ENCODE measurements at regions not wholly inside any gene's neighbourhood (a gene's known extent, or its start where the extent isn't known, plus 50 kb on each side); places are given as distances from the start of the nearest gene placed in this dataset.

DNA sequence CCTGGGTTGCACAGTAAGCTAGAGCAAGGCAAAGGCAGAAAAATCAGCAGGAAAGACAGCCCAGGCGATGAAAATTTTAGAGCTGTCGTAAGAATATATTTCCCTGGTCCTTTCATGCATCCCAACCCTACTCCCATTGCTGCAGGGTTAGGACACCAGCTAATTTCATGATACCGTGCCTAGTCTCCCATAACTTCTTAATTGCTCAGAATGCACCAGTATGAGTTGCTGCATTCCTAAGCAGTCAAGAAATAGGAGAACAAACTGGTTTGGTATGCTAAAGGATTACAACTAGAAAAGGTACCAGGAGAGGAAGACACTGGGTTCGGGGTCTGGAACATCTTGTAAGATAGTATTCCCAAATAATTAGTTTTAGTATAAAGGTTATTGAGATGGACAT lies 269.4 kb upstream of the NRXN1 start:
- no peaks in the 10 kb centered on the region for H3K27me3 ChIP-seq (ENCODE audit: control insufficient read depth, low read length)
- no peaks in the 10 kb centered on the region for H3K4me1 ChIP-seq (ENCODE audit: control insufficient read depth, low read length)
- TF ChIP-seq, protein P1, sequence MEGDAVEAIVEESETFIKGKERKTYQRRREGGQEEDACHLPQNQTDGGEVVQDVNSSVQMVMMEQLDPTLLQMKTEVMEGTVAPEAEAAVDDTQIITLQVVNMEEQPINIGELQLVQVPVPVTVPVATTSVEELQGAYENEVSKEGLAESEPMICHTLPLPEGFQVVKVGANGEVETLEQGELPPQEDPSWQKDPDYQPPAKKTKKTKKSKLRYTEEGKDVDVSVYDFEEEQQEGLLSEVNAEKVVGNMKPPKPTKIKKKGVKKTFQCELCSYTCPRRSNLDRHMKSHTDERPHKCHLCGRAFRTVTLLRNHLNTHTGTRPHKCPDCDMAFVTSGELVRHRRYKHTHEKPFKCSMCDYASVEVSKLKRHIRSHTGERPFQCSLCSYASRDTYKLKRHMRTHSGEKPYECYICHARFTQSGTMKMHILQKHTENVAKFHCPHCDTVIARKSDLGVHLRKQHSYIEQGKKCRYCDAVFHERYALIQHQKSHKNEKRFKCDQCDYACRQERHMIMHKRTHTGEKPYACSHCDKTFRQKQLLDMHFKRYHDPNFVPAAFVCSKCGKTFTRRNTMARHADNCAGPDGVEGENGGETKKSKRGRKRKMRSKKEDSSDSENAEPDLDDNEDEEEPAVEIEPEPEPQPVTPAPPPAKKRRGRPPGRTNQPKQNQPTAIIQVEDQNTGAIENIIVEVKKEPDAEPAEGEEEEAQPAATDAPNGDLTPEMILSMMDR (IDR thresholded peaks at IDR 0.05; ENCODE audit: low read depth, low read length, poor library complexity, severe bottlenecking), result no peak
- TF ChIP-seq EZH2phosphoT487 (IDR thresholded peaks at IDR 0.05; ENCODE audit: borderline replicate concordance, low read length), result no peak
- no peaks in the 10 kb centered on the region for H3K9me3 ChIP-seq (ENCODE audit: control insufficient read depth, insufficient read depth, low read length)
- H3K9me2 ChIP-seq (replicated peaks; ENCODE audit: control insufficient read depth, low read length), result no peaks in the 10 kb centered on the region
- no peaks in the 10 kb centered on the region for H3K79me2 ChIP-seq (ENCODE audit: control insufficient read depth, low read length)
- no peaks in the 10 kb centered on the region for H4K20me1 ChIP-seq (ENCODE audit: control insufficient read depth, insufficient read depth, low read depth, low read length)
- H3K36me3 ChIP-seq (ENCODE audit: control insufficient read depth, low read length), result no peaks in the 10 kb centered on the region
- no peak overlapping the region for H3K4me3 ChIP-seq (ENCODE audit: low read length)
- no peaks in the 10 kb centered on the region for H3F3A ChIP-seq (ENCODE audit: control insufficient read depth, insufficient read depth)
- H3K27ac ChIP-seq (ENCODE audit: low read depth, low read length), result no peak overlapping the region
- H3K4me2 ChIP-seq (ENCODE audit: low read length), result no peak overlapping the region

DNA sequence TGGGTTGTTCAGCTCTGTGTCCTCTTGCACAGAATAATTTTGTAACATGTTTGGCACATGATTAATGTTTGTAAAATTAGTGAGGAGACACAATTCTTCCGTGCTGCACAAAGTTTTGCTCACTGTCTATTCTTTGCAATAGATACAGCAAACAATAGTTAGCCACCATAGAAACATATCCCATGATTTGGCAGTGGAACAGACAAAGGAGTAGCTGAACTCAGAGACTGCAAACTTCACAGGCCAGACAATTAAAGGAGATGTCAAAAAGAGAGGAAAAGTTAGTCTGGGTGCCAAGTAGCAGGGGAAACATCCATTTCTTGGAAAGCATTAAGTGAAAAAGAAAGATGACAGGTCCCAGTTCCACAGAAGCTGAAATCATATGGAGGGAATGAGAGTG lies 267.4 kb upstream of the NRXN1 start:
- H3K9me2 ChIP-seq (replicated peaks; ENCODE audit: control insufficient read depth, low read length), result no peaks in the 10 kb centered on the region
- H3K4me3 ChIP-seq (ENCODE audit: low read length), result no peak overlapping the region
- H3K36me3 ChIP-seq (ENCODE audit: control insufficient read depth, low read length), result no peaks in the 10 kb centered on the region
- H3K4me1 ChIP-seq (ENCODE audit: control insufficient read depth, low read length), result no peaks in the 10 kb centered on the region
- H3F3A ChIP-seq (ENCODE audit: control insufficient read depth, insufficient read depth), result no peaks in the 10 kb centered on the region
- no peak overlapping the region for H3K4me2 ChIP-seq (ENCODE audit: low read length)
- H3K27me3 ChIP-seq (ENCODE audit: control insufficient read depth, low read length), result no peaks in the 10 kb centered on the region
- H3K79me2 ChIP-seq (ENCODE audit: control insufficient read depth, low read length), result no peaks in the 10 kb centered on the region
- H4K20me1 ChIP-seq (ENCODE audit: control insufficient read depth, insufficient read depth, low read depth, low read length), result no peaks in the 10 kb centered on the region
- H3K9me3 ChIP-seq (ENCODE audit: control insufficient read depth, insufficient read depth, low read length), result no peaks in the 10 kb centered on the region
- TF ChIP-seq, protein P1 (IDR thresholded peaks at IDR 0.05; ENCODE audit: low read depth, low read length, poor library complexity, severe bottlenecking), result no peak
- TF ChIP-seq EZH2phosphoT487 (IDR thresholded peaks at IDR 0.05; ENCODE audit: borderline replicate concordance, low read length), result no peak
- H3K27ac ChIP-seq (ENCODE audit: low read depth, low read length), result no peak overlapping the region

DNA sequence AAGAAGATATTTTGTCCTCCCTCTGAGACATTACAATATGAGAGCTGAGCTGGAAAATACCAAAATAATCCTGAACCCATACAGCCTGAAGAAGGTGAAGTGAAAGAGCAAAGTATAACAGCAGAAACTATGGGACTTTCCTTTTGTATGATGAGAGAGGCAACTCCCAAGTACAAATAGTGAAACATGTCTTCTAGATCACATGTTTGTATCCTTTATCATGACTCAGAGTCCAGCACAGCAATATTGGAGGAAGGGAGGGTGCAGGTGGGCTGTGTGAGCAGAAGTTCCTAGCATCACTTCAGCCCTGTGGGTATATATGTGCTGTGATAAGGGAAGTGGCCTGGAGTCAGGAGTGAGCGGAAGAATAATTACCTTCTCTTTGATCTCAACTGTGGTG lies 265.6 kb upstream of the NRXN1 start:
- Histone ChIP-seq H3F3A (ENCODE audit: control insufficient read depth, insufficient read depth) (no peaks in the 10 kb centered on the region), H3K4me1 (ENCODE audit: control insufficient read depth, low read length) (no peaks in the 10 kb centered on the region), H4K20me1 (ENCODE audit: control insufficient read depth, insufficient read depth, low read depth, low read length) (no peaks in the 10 kb centered on the region), H3K27me3 (ENCODE audit: control insufficient read depth, low read length) (no peaks in the 10 kb centered on the region), H3K4me3 (ENCODE audit: low read length) (no peak overlapping the region), H3K4me2 (ENCODE audit: low read length) (no peak overlapping the region), H3K79me2 (ENCODE audit: control insufficient read depth, low read length) (no peaks in the 10 kb centered on the region), H3K36me3 (ENCODE audit: control insufficient read depth, low read length) (no peaks in the 10 kb centered on the region), H3K9me3 (ENCODE audit: control insufficient read depth, insufficient read depth, low read length) (no peaks in the 10 kb centered on the region), H3K27ac (ENCODE audit: low read depth, low read length) (no peak overlapping the region), H3K9me2 (replicated peaks; ENCODE audit: control insufficient read depth, low read length) (no peaks in the 10 kb centered on the region)
- TF ChIP-seq, protein P1 (IDR thresholded peaks at IDR 0.05; ENCODE audit: low read depth, low read length, poor library complexity, severe bottlenecking), result no peak
- no peak for TF ChIP-seq EZH2phosphoT487 (IDR thresholded peaks at IDR 0.05; ENCODE audit: borderline replicate concordance, low read length)

All from DOHH2 (cell line).